NCI-H460 (cell line): ENCODE measurements at regions not wholly inside any gene's neighbourhood (a gene's known extent, or its start where the extent isn't known, plus 50 kb on each side); places are given as distances from the start of the nearest gene placed in this dataset.
A peak's percentile ranks its signal among the peaks of the same experiment; 100 is the strongest.

Experiments used
- DNase-seq: peaks from one replicate; pipeline ENCODE4 v3.0.0-alpha.2; 2016; ENCODE audit warnings: low read depth; ENCODE audit errors: extremely low read depth

- DNase-seq = no peak
Observed at GRCh38 chr2:14219306-14219705, 413.2 kb upstream of the LRATD1 start.

- no peak for DNase-seq
Observed at GRCh38 chr2:14220101-14220500, 412.4 kb upstream of the LRATD1 start.

GRCh38 chr2:14221466-14221865 lies 411.1 kb upstream of the LRATD1 start:
- no peak for DNase-seq

DNA sequence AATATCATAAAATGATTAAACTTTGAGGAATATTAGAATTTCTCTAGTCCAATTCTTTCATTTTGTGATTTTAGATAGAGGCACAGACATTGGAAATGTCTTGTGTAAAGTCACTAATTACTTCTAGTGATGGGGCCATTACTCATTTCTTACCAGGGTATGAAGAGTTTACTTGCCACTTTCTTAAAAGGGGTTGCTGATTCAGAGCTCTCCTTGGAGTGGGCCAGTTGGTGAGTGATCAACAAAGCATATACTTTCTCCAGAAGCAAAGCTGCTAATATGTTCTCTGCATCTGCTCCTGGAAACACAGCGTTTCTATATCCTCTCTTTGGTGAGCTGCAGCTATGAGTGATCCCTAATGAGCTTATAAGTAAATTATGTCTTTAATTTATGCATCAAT lies 408.9 kb upstream of the LRATD1 start:
- DNase-seq = no peak

DNA sequence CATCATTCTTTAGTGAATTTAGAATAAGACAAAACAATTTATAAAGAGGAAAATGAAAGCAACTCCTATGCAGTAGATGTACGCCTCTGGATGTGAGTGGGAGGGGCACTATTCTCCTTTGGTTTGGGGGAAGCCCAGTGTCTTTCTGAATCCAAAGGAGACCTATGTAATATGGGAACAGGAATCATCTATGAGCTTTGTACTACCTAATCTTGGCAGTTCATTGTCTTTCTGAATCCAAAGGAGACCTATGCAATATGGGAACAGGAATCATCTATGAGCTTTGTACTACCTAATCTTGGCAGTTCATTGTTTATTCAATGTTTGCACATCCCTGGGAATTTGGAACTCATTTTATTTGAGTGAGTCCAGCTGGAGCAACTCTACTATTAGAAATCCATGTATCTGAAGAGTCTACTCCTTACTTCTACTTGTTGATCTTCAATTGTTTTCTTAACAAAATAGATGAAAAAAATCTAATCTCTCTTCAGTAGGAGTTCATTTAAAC lies 401.1 kb upstream of the LRATD1 start:
- no peak for DNase-seq

DNA sequence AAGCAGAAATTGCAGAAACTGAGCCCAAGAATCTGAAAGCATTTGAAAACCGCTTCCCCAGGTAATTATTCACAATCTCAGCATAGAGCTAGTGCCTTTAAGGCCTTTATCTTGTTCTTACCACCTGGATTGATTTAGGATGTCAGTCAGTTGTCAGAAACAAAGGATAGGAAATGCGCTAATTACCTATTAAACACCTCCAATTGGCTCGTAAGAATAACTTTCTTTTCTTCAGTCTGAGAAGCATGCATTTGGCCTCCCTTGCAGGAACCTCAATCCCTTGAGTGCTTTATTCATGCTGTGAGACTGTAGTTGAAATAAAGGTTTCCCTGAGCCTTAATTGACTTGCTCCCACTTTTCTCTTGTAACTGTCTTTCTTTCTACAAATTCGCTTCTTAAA lies 400.3 kb upstream of the LRATD1 start:
- no peak for DNase-seq

DNA sequence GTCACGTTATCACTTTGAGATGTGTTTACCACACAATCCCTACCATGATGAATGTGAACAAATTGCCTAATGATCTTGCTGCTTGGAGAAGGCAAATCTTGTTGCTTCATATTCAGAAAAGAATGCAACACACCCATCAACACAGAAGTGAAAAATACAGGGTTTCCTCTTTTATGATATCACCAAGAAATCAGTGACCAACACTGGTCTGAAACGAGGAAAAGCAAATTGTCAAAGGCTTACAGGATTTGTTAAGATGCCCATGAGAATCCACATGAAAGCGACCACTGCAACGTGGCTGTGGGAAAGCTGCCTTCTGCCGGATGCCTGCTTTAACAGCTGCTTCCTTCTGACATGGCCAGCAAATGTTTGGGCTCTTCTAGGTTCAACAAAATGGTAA lies 397.6 kb upstream of the LRATD1 start:
- no peak for DNase-seq

GRCh38 chr2:14235667-14236066 lies 396.9 kb upstream of the LRATD1 start:
- DNase-seq = no peak

DNA sequence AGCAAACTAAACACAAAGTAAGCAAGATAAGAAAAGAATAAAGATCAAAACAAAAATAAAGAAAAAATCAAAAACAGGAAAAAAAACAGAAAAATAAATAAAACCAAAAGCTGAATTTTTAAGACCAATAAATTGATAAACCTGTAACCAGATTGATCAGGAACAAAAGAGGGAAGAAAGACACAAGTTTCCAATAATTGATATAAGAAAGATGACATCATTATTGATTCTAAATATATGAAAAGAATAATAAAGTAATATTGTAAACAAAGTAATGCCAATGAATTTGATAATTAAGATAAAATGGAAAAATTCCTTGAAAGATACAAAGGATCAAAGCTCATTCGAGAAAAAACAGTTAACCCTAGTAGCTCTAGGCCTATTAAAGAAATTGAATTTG lies 394.6 kb upstream of the LRATD1 start:
- no peak for DNase-seq

GRCh38 chr2:14239605-14240004 lies 392.9 kb upstream of the LRATD1 start:
- no peak for DNase-seq

GRCh38 chr2:14240868-14241267 lies 391.6 kb upstream of the LRATD1 start:
- DNase-seq = no peak

DNA sequence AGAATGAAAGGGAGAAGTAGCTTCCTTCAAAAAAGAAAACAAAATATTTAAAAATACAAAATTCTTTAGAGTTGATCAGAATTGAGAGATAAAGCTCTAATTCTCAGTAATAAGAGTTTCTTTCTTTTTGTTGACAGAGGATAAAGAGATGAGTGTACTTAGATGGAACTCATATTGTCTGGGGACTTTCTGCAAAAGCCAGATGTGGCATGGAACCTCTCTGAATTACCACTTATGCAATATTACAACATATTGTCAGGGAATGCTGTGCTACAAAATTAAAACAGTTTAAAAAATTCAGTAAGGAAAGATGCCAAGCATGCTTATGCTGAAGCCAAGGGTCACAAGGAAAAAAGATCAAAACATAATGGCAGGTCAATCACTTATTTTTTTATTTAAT lies 386.6 kb upstream of the LRATD1 start:
- DNase-seq = no peak

DNA sequence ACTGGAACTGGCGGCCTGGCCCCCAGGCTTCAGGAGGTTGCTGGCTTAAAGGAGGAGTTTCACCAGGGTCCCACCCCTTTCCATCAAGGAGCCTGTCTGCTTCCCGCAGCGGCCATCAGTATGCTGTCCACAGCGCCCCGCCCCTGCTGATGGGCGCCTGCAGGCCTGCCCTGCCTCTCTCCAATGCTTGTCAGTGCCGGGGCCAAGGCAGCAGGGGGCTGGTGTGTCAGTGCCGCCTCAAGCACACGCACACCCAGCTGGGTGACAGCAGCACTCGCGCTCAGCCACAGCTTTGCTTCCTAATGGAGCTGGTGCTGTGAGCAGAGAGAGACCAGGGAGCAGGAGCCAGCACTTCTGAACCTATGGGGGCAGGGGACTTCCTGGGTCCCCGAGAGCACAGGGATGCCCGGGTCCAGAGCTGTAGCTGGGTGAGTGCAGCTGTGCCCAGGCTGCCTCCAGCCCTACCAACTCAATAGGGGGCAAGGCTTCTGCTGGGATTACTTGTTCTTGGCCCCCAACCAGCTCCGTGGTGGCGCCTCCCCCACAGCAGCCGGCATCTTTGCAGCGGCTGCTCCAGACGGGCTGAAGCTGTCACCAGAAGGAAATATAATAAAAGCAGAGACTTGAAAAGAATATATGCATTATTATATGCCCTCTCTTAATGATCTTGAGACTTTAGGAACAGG lies 377.2 kb upstream of the LRATD1 start:
- peak; percentile 11 for DNase-seq

DNA sequence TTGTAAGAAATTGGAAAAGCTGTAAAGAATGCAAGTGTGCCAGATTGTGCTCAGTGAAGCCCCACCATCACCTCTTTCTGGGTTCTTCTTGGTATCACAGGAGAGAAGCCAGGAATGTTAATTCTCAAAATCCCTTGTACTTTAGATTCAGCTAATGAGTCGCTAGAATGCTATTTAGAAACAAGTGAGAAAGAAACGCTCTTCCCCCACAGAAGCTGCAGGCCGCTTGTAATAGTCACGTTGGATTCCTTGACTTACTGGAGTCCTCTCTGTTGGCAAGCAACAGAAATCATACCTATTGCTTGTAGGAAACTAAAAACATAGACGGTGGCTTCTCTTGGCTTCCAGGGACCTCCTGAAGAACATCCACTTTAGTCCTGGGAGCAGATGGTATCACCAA lies 375.6 kb upstream of the LRATD1 start:
- no peak for DNase-seq

- DNase-seq = no peak
Observed at GRCh38 chr2:14257801-14258507, 374.6 kb upstream of the LRATD1 start.

DNA sequence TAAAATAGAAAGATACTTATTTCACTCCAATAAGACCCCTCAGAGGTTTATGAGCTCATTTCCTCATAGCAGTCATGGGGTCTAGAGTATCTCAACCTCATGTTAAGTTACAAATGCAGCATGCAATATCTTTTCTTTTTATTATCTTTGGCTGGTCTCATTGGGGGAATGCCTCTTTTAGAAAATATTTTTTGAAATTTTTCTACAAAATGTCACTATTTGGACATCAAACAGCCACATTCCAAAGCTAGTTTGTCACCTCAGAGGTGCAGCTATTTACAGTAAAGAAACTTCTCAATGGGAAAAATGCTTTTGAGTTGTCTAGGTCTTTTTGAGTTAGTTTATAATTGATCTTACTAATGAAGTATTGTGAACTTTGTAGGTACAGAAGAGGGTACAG lies 370.7 kb upstream of the LRATD1 start:
- DNase-seq = no peak

GRCh38 chr2:14263053-14263452 lies 369.5 kb upstream of the LRATD1 start:
- no peak for DNase-seq

DNA sequence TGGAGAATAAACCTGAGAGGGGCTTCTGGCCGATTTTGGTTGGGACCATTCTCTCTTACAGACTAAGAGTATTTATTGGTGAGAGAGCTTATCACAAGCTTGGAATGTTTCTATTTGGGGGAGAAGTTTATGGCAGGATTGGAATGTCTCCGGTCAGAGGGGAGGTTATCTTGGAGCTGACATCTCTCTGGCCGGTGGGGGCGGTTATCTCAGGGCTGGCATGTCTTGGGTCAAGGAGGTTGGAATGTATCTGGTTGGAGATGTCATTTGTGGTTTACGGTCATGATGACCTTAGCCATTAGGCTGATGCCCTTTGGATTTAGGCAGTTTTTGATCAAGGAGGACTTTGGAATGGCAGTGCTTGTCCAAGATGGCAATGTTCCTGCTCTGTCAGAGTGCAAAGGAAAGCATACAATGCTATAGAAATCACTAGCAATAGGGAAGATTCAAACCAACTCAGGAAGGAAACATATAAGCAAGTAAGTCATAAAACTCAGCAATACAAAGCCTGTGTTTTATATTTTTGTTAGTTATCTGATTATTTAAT lies 362.4 kb upstream of the LRATD1 start:
- no peak for DNase-seq

- no peak for DNase-seq
Observed at GRCh38 chr2:14272396-14273075, 360.0 kb upstream of the LRATD1 start.

DNA sequence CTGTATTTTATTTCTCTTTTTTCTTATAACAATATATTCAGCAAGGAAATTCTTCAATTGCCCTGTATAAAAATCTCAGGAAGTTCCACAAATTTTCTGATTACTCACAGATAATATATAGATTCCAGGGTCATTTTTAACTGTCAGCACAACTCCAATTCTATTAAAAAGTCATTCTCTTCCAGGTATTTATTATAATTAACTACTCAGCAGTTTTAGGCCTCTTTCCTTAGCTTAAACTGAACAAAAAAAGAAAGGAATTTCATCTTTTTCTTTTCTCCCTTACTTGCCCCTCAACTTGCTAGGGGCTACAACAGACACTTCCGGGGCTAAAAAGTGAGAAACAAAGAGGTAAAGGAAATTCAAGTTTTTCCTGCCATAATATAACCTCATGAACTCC lies 358.9 kb upstream of the LRATD1 start:
- DNase-seq = no peak

GRCh38 chr2:14284244-14284643 lies 348.3 kb upstream of the LRATD1 start:
- no peak for DNase-seq

DNA sequence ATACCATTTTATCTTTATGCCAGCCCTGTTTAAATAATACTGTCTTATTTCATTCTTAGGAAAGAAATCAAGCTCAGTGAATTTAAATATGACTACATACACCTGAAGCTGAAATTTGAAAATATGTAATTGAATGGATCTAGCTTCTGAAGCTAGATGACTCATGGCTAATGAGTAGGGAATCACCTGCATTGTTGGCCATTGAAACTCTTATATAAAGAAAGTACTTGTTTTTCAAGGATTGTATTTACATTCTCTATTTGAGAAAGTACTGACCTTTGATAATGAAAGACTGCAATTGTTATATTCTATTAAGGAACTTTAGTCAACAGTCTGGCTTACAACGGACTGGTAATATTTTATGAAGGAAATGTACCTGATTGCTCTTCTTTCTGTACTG lies 346.7 kb upstream of the LRATD1 start:
- DNase-seq = no peak
